Uterus (tissue), 2 donors: ENCODE measurements at regions not wholly inside any gene's neighbourhood (a gene's known extent, or its start where the extent isn't known, plus 50 kb on each side); places are given as distances from the start of the nearest gene placed in this dataset.

Experiments
- POLR2A ChIP-seq, 2 donors: fragments of 450-650 bp; IDR thresholded peaks; one replicate each; pipeline ENCODE4 v1.6.1; 2016; ENCODE audit warnings: antibody characterized with exemption in 2 of 2, mild to moderate bottlenecking in 1 of 2, moderate library complexity in 1 of 2
- TF ChIP-seq, protein P1 (sequence below), 4 experiments: fragments of 200-600 bp in 2 of 4; fragments of 450-650 bp in 2 of 4; sonication (generic) in 2 of 4; IDR thresholded peaks; one replicate each; pipeline ENCODE4 v1.5.1; 2016 to 2019; ENCODE audit warnings: antibody characterized with exemption in 4 of 4, mild to moderate bottlenecking in 2 of 4, moderate library complexity in 1 of 4

- TF ChIP-seq, protein P1, sequence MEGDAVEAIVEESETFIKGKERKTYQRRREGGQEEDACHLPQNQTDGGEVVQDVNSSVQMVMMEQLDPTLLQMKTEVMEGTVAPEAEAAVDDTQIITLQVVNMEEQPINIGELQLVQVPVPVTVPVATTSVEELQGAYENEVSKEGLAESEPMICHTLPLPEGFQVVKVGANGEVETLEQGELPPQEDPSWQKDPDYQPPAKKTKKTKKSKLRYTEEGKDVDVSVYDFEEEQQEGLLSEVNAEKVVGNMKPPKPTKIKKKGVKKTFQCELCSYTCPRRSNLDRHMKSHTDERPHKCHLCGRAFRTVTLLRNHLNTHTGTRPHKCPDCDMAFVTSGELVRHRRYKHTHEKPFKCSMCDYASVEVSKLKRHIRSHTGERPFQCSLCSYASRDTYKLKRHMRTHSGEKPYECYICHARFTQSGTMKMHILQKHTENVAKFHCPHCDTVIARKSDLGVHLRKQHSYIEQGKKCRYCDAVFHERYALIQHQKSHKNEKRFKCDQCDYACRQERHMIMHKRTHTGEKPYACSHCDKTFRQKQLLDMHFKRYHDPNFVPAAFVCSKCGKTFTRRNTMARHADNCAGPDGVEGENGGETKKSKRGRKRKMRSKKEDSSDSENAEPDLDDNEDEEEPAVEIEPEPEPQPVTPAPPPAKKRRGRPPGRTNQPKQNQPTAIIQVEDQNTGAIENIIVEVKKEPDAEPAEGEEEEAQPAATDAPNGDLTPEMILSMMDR (IDR thresholded peaks at IDR 0.05) = no peak
- no peak for TF ChIP-seq POLR2A (IDR thresholded peaks at IDR 0.05)
These were observed 96.5 kb downstream of the PPIAL4G start for GRCh38 chr1:148386617-148387016.
